ENCODE measurements at regions not wholly inside any gene's neighbourhood (a gene's known extent, or its start where the extent isn't known, plus 50 kb on each side); places are given as distances from the start of the nearest gene placed in this dataset.

DNA sequence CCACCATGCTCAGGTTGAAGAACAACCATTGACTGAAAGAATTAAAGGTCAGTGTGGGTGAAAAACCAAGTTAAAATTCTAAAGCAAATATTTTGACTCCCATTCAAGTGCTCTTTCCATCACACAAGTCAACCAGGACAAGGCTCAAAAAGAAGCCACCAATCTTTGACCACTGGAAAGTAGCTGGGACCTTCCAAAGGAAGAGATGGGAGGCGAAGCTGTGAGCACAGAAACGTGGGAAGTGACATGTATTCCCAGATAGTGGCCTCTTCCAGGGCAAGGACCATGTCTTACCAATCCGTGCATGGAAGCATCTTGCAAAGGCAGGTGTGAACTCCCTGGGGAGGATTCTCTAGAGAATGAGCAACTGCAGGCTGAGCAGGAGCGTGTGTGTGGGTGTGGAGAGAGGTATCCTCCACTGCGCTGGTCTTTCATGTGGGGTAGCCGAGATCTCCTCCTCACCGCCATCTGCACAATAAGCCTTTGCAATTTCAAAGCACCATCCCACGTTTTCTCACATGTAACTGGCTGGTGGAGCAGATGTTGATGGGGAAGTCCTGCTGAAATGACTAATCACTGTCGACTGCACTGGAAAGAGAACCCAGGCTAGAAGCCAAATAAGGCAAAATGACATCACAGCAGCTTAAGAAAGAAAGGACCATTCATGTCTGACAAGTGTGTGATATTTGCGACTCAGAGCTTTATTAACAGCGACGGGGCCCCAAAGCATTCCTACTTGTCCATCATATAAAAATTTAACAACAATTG lies 189.4 kb upstream of the RREB1 start:
- H3K27ac ChIP-seq (ENCODE audit: low read depth in 1 of 2, low read length in 1 of 2): no peak overlapping the region
- no peak overlapping the region for H3K4me3 ChIP-seq
- H3K9ac ChIP-seq (ENCODE audit: insufficient read depth in 1 of 2, low read length in 2 of 2): no peak overlapping the region
- no peaks in the 10 kb centered on the region for H3K27me3 ChIP-seq (ENCODE audit: control insufficient read depth in 3 of 3, insufficient read depth in 3 of 3, low read length in 2 of 3)
- ATAC-seq (ENCODE audit: insufficient read depth, low FRiP score): no peak
- TF ChIP-seq CTCF (IDR thresholded peaks at IDR 0.05; ENCODE audit: control extremely low read depth, extremely low read depth): no peak
- no peaks in the 10 kb centered on the region for H3K9me3 ChIP-seq (ENCODE audit: control insufficient read depth in 4 of 4, insufficient read depth in 3 of 4, low read length in 3 of 4)
- peak in 1 of 3 donors; percentile 46 for DNase-seq
- H3K4me1 ChIP-seq (ENCODE audit: control insufficient read depth in 5 of 5, insufficient read depth in 5 of 5, low read length in 5 of 5): peaks cover 0 to 18% (median 6%) of the 10 kb centered on the region in 5 donors
- 70 to 71% methylated on average over 12 of the region's 12 CpGs for WGBS, 2 donors
- H3K36me3 ChIP-seq (ENCODE audit: control insufficient read depth in 4 of 4, insufficient read depth in 4 of 4, low read length in 4 of 4): no peaks in the 10 kb centered on the region

- no peak for TF ChIP-seq CTCF (IDR thresholded peaks at IDR 0.05; ENCODE audit: control extremely low read depth, extremely low read depth)
- Histone ChIP-seq H3K27ac (ENCODE audit: low read depth in 1 of 2, low read length in 1 of 2) (no peak overlapping the region), H3K9ac (ENCODE audit: insufficient read depth in 1 of 2, low read length in 2 of 2) (no peak overlapping the region), H3K9me3 (ENCODE audit: control insufficient read depth in 4 of 4, insufficient read depth in 3 of 4, low read length in 3 of 4) (no peaks in the 10 kb centered on the region), H3K27me3 (ENCODE audit: control insufficient read depth in 3 of 3, insufficient read depth in 3 of 3, low read length in 2 of 3) (no peaks in the 10 kb centered on the region), H3K36me3 (ENCODE audit: control insufficient read depth in 4 of 4, insufficient read depth in 4 of 4, low read length in 4 of 4) (no peaks in the 10 kb centered on the region), H3K4me3 (no peak overlapping the region), H3K4me1 (ENCODE audit: control insufficient read depth in 5 of 5, insufficient read depth in 5 of 5, low read length in 5 of 5) (peaks cover 0 to 17% (median 6%) of the 10 kb centered on the region in 5 donors)
- WGBS, 2 donors: 97 to 99% methylated on average over 2 of the region's 2 CpGs
- ATAC-seq (ENCODE audit: insufficient read depth, low FRiP score) (no peak), DNase-seq (no peak)
These were observed 188.6 kb upstream of the RREB1 start for GRCh38 chr6:6919173-6919572.

DNA sequence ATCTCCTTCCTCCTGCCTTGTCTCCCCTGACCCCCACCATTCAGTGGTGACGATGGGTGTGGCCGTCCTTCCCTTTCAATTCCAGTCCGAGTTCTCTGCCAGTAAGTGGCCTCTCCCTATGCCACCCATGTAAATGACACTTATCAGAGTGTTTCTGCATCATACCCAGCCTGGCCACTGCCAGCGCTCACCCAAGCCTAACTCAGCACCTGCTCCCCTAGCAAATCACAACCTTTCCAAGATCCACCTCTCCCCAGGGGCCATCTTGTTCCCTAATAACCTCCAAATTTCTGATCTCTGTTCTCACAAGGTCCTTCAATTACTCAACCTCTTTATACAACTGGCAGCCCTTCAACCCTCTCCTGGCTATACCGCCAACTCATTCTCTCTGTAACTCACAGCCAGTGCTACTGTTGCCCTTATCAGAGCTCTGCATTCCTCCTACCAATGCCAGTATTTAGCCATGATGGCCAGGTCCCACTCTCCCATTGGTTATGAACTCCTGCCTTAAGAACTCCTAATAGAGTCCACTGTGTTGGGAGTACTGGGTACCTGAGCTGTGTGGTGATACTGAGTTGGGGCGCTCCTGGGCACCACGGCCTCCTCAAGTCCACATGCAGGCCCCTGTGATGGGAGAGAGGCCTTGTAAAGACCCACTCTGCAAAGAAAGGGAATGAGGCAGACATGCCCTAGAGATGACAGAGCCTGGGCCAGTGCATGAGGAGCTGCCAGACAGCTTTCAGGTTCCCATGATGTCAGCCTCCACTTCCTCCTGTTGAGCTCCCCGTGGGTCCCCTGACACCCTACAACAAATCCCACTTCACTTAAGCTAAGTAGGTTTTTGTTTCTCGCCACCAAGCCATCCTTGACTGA lies 187.4 kb upstream of the RREB1 start:
- DNase-seq (no peak), ATAC-seq (ENCODE audit: insufficient read depth, low FRiP score) (no peak)
- no peak overlapping the region for H3K9ac ChIP-seq (ENCODE audit: insufficient read depth in 1 of 2, low read length in 2 of 2)
- H3K4me3 ChIP-seq: no peak overlapping the region
- TF ChIP-seq CTCF (IDR thresholded peaks at IDR 0.05; ENCODE audit: control extremely low read depth, extremely low read depth): no peak
- peaks cover 0 to 15% (median 6%) of the 10 kb centered on the region in 5 donors for H3K4me1 ChIP-seq (ENCODE audit: control insufficient read depth in 5 of 5, insufficient read depth in 5 of 5, low read length in 5 of 5)
- H3K27ac ChIP-seq (ENCODE audit: low read depth in 1 of 2, low read length in 1 of 2): peak overlapping the region in 1 of 2 donors; percentile 47
- no peaks in the 10 kb centered on the region for H3K9me3 ChIP-seq (ENCODE audit: control insufficient read depth in 4 of 4, insufficient read depth in 3 of 4, low read length in 3 of 4)
- H3K27me3 ChIP-seq (ENCODE audit: control insufficient read depth in 3 of 3, insufficient read depth in 3 of 3, low read length in 2 of 3): no peaks in the 10 kb centered on the region
- WGBS, 2 donors: 67 to 76% methylated on average over 9 of the region's 9 CpGs
- no peaks in the 10 kb centered on the region for H3K36me3 ChIP-seq (ENCODE audit: control insufficient read depth in 4 of 4, insufficient read depth in 4 of 4, low read length in 4 of 4)

Measured in lung (tissue), 11 donors.